ENCODE measurements at regions not wholly inside any gene's neighbourhood (a gene's known extent, or its start where the extent isn't known, plus 50 kb on each side); places are given as distances from the start of the nearest gene placed in this dataset.

GRCh38 chr12:46915836-46916235 is 90.0 kb upstream of the SLC38A4 start:
- peak; percentile 20 for FAIRE-seq
- Histone ChIP-seq H4K20me1 (ENCODE audit: control insufficient read depth, extremely low read depth, insufficient read depth, low read length) (no peaks in the 10 kb centered on the region), H3K36me3 (ENCODE audit: control insufficient read depth in 2 of 2, extremely low read depth in 1 of 2, insufficient read depth in 2 of 2, low read length in 2 of 2) (no peaks in the 10 kb centered on the region), H3K4me3 (ENCODE audit: control insufficient read depth in 2 of 3, extremely low read depth in 1 of 3, insufficient read depth in 2 of 3, low read depth in 1 of 3, low read length in 3 of 3) (no peak overlapping the region), H2AFZ (ENCODE audit: control insufficient read depth, low read length) (no peak overlapping the region), H3K4me1 (ENCODE audit: control insufficient read depth, extremely low read depth, insufficient read depth, low read length) (peaks cover 2% of the 10 kb centered on the region), H3K9me1 (ENCODE audit: control insufficient read depth, extremely low read depth, insufficient read depth, low read length) (no peaks in the 10 kb centered on the region), H3K9ac (ENCODE audit: control insufficient read depth, extremely low read depth, insufficient read depth, low read length) (no peak overlapping the region), H3K79me2 (ENCODE audit: control insufficient read depth, insufficient read depth, low read length) (no peaks in the 10 kb centered on the region), H3K27me3 (ENCODE audit: control insufficient read depth, extremely low read depth, insufficient read depth, low read length) (no peaks in the 10 kb centered on the region), H3K9me3 (ENCODE audit: control insufficient read depth, low read depth, low read length) (no peaks in the 10 kb centered on the region), H3K4me2 (ENCODE audit: control insufficient read depth, extremely low read depth, insufficient read depth, low read depth, low read length) (no peak overlapping the region), H3K27ac (ENCODE audit: control insufficient read depth, insufficient read depth, low read length) (no peak overlapping the region)
- dilution Hi-C loops (cut with MboI; ENCODE audit: extremely low pct_ligation_motif_present, low sequenced_read_pairs) = no loop called here
- TF ChIP-seq CTCF (optimal IDR thresholded peaks at IDR 0.05 in 1 of 3, IDR thresholded peaks at IDR 0.05 in 1 of 3, conservative IDR thresholded peaks at IDR 0.05 in 1 of 3; ENCODE audit: extremely low read depth in 1 of 3, insufficient read depth in 2 of 3, low read length in 3 of 3) (no peak), EZH2 (IDR thresholded peaks at IDR 0.05; ENCODE audit: low read length) (no peak)
- no peak for DNase-seq (ENCODE audit: low read depth, low spot score)

- no peak overlapping the region for H3K27ac ChIP-seq (ENCODE audit: control insufficient read depth, insufficient read depth, low read length)
- peaks cover 8% of the 10 kb centered on the region for H3K4me1 ChIP-seq (ENCODE audit: control insufficient read depth, extremely low read depth, insufficient read depth, low read length)
- no peaks in the 10 kb centered on the region for H3K9me1 ChIP-seq (ENCODE audit: control insufficient read depth, extremely low read depth, insufficient read depth, low read length)
- FAIRE-seq = peak; percentile 56
- no peaks in the 10 kb centered on the region for H4K20me1 ChIP-seq (ENCODE audit: control insufficient read depth, extremely low read depth, insufficient read depth, low read length)
- H3K9ac ChIP-seq (ENCODE audit: control insufficient read depth, extremely low read depth, insufficient read depth, low read length) = no peak overlapping the region
- H3K79me2 ChIP-seq (ENCODE audit: control insufficient read depth, insufficient read depth, low read length) = no peaks in the 10 kb centered on the region
- no peaks in the 10 kb centered on the region for H3K27me3 ChIP-seq (ENCODE audit: control insufficient read depth, extremely low read depth, insufficient read depth, low read length)
- no peaks in the 10 kb centered on the region for H3K9me3 ChIP-seq (ENCODE audit: control insufficient read depth, low read depth, low read length)
- H3K4me3 ChIP-seq (ENCODE audit: control insufficient read depth in 2 of 3, extremely low read depth in 1 of 3, insufficient read depth in 2 of 3, low read depth in 1 of 3, low read length in 3 of 3) = no peak overlapping the region
- TF ChIP-seq EZH2 (IDR thresholded peaks at IDR 0.05; ENCODE audit: low read length) = no peak
- no peak for TF ChIP-seq CTCF (optimal IDR thresholded peaks at IDR 0.05 in 1 of 3, IDR thresholded peaks at IDR 0.05 in 1 of 3, conservative IDR thresholded peaks at IDR 0.05 in 1 of 3; ENCODE audit: extremely low read depth in 1 of 3, insufficient read depth in 2 of 3, low read length in 3 of 3)
- DNase-seq (ENCODE audit: low read depth, low spot score) = no peak
- H2AFZ ChIP-seq (ENCODE audit: control insufficient read depth, low read length) = no peak overlapping the region
- H3K36me3 ChIP-seq (ENCODE audit: control insufficient read depth in 2 of 2, extremely low read depth in 1 of 2, insufficient read depth in 2 of 2, low read length in 2 of 2) = no peaks in the 10 kb centered on the region
- no peak overlapping the region for H3K4me2 ChIP-seq (ENCODE audit: control insufficient read depth, extremely low read depth, insufficient read depth, low read depth, low read length)
- dilution Hi-C loops (cut with MboI; ENCODE audit: extremely low pct_ligation_motif_present, low sequenced_read_pairs) = no loop called here
Observed at GRCh38 chr12:46916796-46917419, 91.1 kb upstream of the SLC38A4 start.
